ENCODE measurements at regions not wholly inside any gene's neighbourhood (a gene's known extent, or its start where the extent isn't known, plus 50 kb on each side); places are given as distances from the start of the nearest gene placed in this dataset.

- in situ Hi-C loops (cut with MboI; ENCODE audit: low sequenced_read_pairs, unreplicated experiment): no loop called here
- TF ChIP-seq, protein P1, sequence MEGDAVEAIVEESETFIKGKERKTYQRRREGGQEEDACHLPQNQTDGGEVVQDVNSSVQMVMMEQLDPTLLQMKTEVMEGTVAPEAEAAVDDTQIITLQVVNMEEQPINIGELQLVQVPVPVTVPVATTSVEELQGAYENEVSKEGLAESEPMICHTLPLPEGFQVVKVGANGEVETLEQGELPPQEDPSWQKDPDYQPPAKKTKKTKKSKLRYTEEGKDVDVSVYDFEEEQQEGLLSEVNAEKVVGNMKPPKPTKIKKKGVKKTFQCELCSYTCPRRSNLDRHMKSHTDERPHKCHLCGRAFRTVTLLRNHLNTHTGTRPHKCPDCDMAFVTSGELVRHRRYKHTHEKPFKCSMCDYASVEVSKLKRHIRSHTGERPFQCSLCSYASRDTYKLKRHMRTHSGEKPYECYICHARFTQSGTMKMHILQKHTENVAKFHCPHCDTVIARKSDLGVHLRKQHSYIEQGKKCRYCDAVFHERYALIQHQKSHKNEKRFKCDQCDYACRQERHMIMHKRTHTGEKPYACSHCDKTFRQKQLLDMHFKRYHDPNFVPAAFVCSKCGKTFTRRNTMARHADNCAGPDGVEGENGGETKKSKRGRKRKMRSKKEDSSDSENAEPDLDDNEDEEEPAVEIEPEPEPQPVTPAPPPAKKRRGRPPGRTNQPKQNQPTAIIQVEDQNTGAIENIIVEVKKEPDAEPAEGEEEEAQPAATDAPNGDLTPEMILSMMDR (IDR thresholded peaks at IDR 0.05; ENCODE audit: borderline replicate concordance, control extremely low read depth, extremely low read depth, insufficient read depth, missing control alignments): no peak
- DNase-seq (ENCODE audit: low spot score): no peak
Observed at GRCh38 chr2:236862526-236862925, 223.2 kb upstream of the COPS8 start.

DNA sequence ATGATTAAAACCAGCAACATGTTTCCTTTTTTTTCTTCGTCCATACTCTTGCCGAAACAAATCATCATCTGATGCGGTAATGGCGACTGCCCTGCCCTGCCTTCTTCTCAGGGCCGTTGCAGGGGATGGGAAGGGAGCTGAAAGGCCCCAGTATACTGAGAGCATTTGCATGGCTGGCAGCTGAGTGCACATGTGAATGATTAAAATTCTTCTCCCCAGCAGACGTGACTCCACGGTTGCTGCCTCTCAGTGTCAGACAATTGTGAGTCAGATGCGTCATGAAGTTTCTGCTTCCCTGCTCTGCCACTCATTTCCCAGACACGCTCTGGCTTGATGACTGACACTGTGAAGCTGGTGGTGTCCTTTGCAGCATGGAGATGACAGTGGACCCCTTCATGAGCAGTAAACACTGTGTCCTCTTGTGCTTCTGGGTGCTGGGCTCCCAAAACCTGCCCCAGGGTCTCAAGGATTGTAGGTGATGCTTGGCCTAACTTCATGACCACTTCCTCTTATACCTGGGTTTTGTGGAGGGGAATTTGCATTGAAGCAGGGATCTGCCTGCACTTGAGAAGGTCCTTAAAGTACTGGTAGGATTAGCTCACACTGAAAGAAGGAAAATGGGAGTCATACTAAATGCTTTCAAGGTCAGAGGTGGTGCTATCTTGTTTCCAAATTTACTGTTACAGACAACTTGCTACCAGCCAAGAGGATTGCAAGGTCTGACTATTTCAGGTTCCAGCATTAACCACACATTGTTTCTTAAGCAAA is 222.5 kb upstream of the COPS8 start:
- TF ChIP-seq, protein P1 (IDR thresholded peaks at IDR 0.05; ENCODE audit: borderline replicate concordance, control extremely low read depth, extremely low read depth, insufficient read depth, missing control alignments): no peak
- DNase-seq (ENCODE audit: low spot score): peak; percentile 38
- in situ Hi-C loops (cut with MboI; ENCODE audit: low sequenced_read_pairs, unreplicated experiment): no loop called here

- TF ChIP-seq, protein P1 (IDR thresholded peaks at IDR 0.05; ENCODE audit: borderline replicate concordance, control extremely low read depth, extremely low read depth, insufficient read depth, missing control alignments): no peak
- no peak for DNase-seq (ENCODE audit: low spot score)
- in situ Hi-C loops (cut with MboI; ENCODE audit: low sequenced_read_pairs, unreplicated experiment): no loop called here
Observed at GRCh38 chr2:236863729-236864126, 222.0 kb upstream of the COPS8 start.

- no peak for DNase-seq (ENCODE audit: low spot score)
- in situ Hi-C loops (cut with MboI; ENCODE audit: low sequenced_read_pairs, unreplicated experiment): no loop called here
- TF ChIP-seq, protein P1 (IDR thresholded peaks at IDR 0.05; ENCODE audit: borderline replicate concordance, control extremely low read depth, extremely low read depth, insufficient read depth, missing control alignments): no peak
Observed at GRCh38 chr2:236865052-236865451, 220.6 kb upstream of the COPS8 start.

DNA sequence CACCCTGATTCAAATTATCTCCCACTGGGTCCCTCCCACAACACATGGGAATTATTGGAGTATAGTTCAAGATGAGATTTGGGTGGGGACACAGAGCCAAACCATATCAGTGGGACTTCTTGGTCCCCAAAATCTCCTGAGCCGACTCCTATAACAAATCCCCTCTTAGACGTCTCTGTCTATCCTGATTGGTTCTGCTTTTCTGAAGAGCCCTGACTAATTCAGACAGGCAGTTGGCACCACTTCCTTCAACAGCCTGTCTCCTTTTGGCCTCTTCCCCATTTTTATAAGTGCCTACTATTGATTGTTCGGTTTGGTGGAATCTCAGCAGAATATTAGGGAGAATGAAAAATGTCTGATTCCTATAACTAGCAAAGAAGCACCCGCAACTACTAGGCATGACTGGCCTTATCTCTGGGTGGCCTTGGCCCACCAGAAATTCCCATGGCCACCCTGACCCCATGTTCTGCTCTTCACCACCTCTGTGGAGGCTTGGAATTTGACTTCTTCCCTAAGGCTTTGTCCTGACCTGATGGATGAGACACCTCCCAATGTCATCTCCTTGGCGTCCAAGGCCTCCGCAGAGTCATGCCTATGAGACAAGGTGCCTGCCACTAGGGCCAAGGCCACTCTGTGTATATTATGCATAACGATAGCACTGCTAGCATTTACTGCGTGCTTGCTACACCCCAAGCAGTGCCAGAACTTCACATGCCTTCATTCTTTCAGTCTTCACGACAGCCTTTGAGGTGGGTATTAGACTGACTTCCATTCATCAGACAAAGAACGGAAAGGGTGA is 218.9 kb upstream of the COPS8 start:
- in situ Hi-C loops (cut with MboI; ENCODE audit: low sequenced_read_pairs, unreplicated experiment): no loop called here
- TF ChIP-seq, protein P1 (IDR thresholded peaks at IDR 0.05; ENCODE audit: borderline replicate concordance, control extremely low read depth, extremely low read depth, insufficient read depth, missing control alignments): no peak
- DNase-seq (ENCODE audit: low spot score): no peak

DNA sequence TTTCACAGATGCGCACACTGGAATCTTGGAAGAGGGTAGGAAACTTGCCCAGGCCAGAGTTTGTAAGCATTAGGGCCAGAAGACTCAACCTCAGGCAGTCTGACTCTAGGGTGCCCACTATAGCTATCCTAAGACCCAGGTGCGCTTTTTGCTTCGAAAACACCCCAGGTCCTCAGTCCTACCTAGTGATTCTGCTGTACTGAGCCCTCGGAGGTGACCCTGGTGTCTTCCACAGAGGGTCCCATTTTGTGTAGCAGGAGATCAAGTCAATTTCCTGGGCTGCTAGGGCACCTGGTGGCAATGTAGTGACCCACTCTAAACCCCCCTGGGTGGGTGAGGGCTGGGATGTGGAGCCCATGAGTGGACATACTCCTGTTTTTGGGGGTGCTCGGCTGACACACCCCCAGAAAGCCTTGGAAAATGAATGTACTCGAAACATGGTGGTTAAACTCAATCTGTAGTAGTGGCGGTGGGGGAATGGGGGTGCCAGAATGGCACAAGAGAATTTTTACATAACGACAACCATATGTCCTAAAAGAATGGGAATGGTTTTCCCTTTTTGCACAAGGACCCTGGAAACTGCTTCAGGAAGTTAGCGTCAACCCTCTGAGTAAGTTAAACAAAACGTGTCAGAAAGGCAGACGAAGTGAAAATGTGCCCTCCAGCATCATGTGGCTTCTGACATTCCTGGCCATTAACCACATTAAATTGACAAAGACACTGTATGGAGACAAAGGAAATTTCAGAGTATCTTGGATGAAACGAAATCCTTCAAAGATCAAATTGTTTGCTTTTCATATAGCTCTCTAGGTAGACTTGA is 218.0 kb upstream of the COPS8 start:
- in situ Hi-C loops (cut with MboI; ENCODE audit: low sequenced_read_pairs, unreplicated experiment): no loop called here
- no peak for DNase-seq (ENCODE audit: low spot score)
- TF ChIP-seq, protein P1 (IDR thresholded peaks at IDR 0.05; ENCODE audit: borderline replicate concordance, control extremely low read depth, extremely low read depth, insufficient read depth, missing control alignments): no peak

Measured in GM13976 (cell line).